GM12878 (cell line): ENCODE measurements at regions not wholly inside any gene's neighbourhood (a gene's known extent, or its start where the extent isn't known, plus 50 kb on each side); places are given as distances from the start of the nearest gene placed in this dataset.

Experiments used
- ATAC-seq: fragments of 200-7000 bp; cut with Tn5 transposase; 3 replicates; pipeline ENCODE4 v1.9.1; 2020; ENCODE audit warnings: mild to moderate bottlenecking, moderate library complexity
- BruUV-seq: library from RNA; stranded (reverse); fragments of 400-500 nt; replicated peaks from 2 replicates; lab custom pipeline; 2021; lab: Mats Ljungman, UMichigan
- CTCF ChIA-PET: fragments of 300-600 bp; sonication (Branson Sonifier 250); formaldehyde crosslinking; extraction: SDS; loops from one replicate; lab custom pipeline; 2021; ENCODE audit warnings: inconsistent platforms; lab: Yijun Ruan, JAX
- POLR2A ChIA-PET: fragments of 350-600 bp; formaldehyde crosslinking; extraction: SDS; loops from one replicate; lab custom pipeline; 2021; ENCODE audit warnings: inconsistent platforms; lab: Charles Lee
- RAD21 ChIA-PET: fragments of 300-600 bp; sonication (Branson Sonifier 250); formaldehyde crosslinking; loops from one replicate; lab custom pipeline; 2023; ENCODE audit warnings: antibody characterized with exemption; ENCODE audit not compliant: unreplicated experiment; lab: Charles Lee
- SMC1A ChIA-PET: fragments of 300-600 bp; sonication (Branson Sonifier 250); formaldehyde crosslinking; loops from one replicate; lab custom pipeline; 2023; ENCODE audit not compliant: unreplicated experiment, uncharacterized antibody; lab: Charles Lee
- DNase-seq: peaks from one replicate; pipeline ENCODE4 v3.0.0-alpha.2; 2011; ENCODE audit warnings: low read depth, low spot score
- FAIRE-seq: peaks from 3 replicates; lab custom pipeline; 2011; peaks lifted over from hg19 to GRCh38; lab: Jason Lieb, UNC
- H2AFZ ChIP-seq: 2 replicates; pipeline ENCODE4 v1.6.0; 2011; ENCODE audit warnings: low read depth, low read length, control low read depth; ENCODE audit not compliant: control insufficient read depth
- H3K27ac ChIP-seq: 2 replicates; pipeline ENCODE4 v1.5.1; 2011; ENCODE audit warnings: control low read depth; ENCODE audit not compliant: control insufficient read depth, insufficient read depth
- H3K27me3 ChIP-seq, 2 experiments: replicated peaks in 1 of 2; 2 replicates each; pipeline versions ENCODE4 v1.6.0 to v1.6.1; 2011; ENCODE audit warnings: low read length in 1 of 2; ENCODE audit not compliant: control insufficient read depth in 2 of 2, insufficient read depth in 2 of 2
- H3K36me3 ChIP-seq, 2 experiments: 2 replicates each; pipeline ENCODE4 v1.5.1; 2011; ENCODE audit warnings: low read length in 1 of 2; ENCODE audit not compliant: control insufficient read depth in 2 of 2, insufficient read depth in 2 of 2
- H3K4me1 ChIP-seq: 2 replicates; pipeline ENCODE4 v1.6.1; 2011; ENCODE audit warnings: mild to moderate bottlenecking, low read length, moderate library complexity, mixed read lengths; ENCODE audit not compliant: control insufficient read depth, insufficient read depth
- H3K4me2 ChIP-seq: 2 replicates; pipeline ENCODE4 v1.6.0; 2011; ENCODE audit warnings: control low read depth; ENCODE audit not compliant: control insufficient read depth, insufficient read depth
- H3K4me3 ChIP-seq: fragments of 200-600 bp; sonication (generic); 2 replicates; pipeline ENCODE4 v1.5.1; 2016
- H3K79me2 ChIP-seq: 2 replicates; pipeline ENCODE4 v1.6.0; 2011; ENCODE audit warnings: low read length; ENCODE audit not compliant: control insufficient read depth, insufficient read depth
- H3K9ac ChIP-seq: 2 replicates; pipeline ENCODE4 v1.8.0; 2011; ENCODE audit warnings: low read length, control low read depth, mixed read lengths; ENCODE audit not compliant: control insufficient read depth, insufficient read depth
- H3K9me3 ChIP-seq: replicated peaks from 3 replicates; pipeline ENCODE4 v1.5.1; 2011; ENCODE audit warnings: mild to moderate bottlenecking, low read length; ENCODE audit not compliant: control insufficient read depth, insufficient read depth
- H4K20me1 ChIP-seq: 2 replicates; pipeline ENCODE4 v1.6.0; 2011; ENCODE audit not compliant: control insufficient read depth, insufficient read depth
- BMI1 ChIP-seq: fragments of 450-650 bp; IDR thresholded peaks from 2 replicates; pipeline ENCODE4 v1.6.1; 2016; ENCODE audit warnings: mild to moderate bottlenecking, moderate library complexity, borderline replicate concordance
- CREB1 ChIP-seq: IDR thresholded peaks from 2 replicates; pipeline ENCODE4 v1.6.1; 2012; ENCODE audit warnings: low read depth, mild to moderate bottlenecking, inconsistent platforms
- E2F4 ChIP-seq: IDR thresholded peaks from 2 replicates; pipeline ENCODE4 v1.6.1; 2012; ENCODE audit warnings: low read depth, low read length, improper control_type of control experiment
- POU2F2 ChIP-seq: IDR thresholded peaks from 3 replicates; pipeline ENCODE4 v1.6.1; 2011; ENCODE audit warnings: low read depth, mild to moderate bottlenecking, low read length, borderline replicate concordance
- YBX1 ChIP-seq: fragments of 450-650 bp; IDR thresholded peaks from 2 replicates; pipeline ENCODE4 v1.6.1; 2016; ENCODE audit warnings: antibody characterized with exemption
- ZBTB11 ChIP-seq: fragments of 450-650 bp; formaldehyde crosslinking; IDR thresholded peaks from 2 replicates; pipeline ENCODE4 v1.5.0; 2022; ENCODE audit warnings: mild to moderate bottlenecking, missing genetic modification characterization
- WGBS: methylation state at CpG from one replicate; pipeline ENCODE4 v1.1.6; 2016; ENCODE audit warnings: low lambda C conversion rate; ENCODE audit not compliant: insufficient replicate concordance, insufficient coverage; ENCODE audit errors: missing lambda C conversion rate; 5-methylcytosine and 5-hydroxymethylcytosine counted together
- in situ Hi-C: fragments of 300-500 bp; cut with MboI; formaldehyde crosslinking; loops from 9 replicates; pipeline ENCODE4 v1.14.3; 2018; ENCODE audit warnings: mixed read lengths
- intact Hi-C: fragments of 100-400 bp; cut with micrococcal nuclease; formaldehyde crosslinking; loops from one replicate; pipeline ENCODE4 v1.14.2; 2022; ENCODE audit not compliant: unreplicated experiment

- Histone ChIP-seq H2AFZ (no peak overlapping the region), H3K79me2 (peaks cover 24% of the 10 kb centered on the region), H4K20me1 (no peaks in the 10 kb centered on the region; the same call in 1 of the 2 replicates), H3K4me3 (no peak overlapping the region), H3K36me3 (peaks cover 22 to 33% of the 10 kb centered on the region in 2 experiments), H3K4me2 (no peak overlapping the region), H3K27ac (no peak overlapping the region)
- ChIA-PET SMC1A (interaction anchor here (1.1 to 2.6 kb wide), 6 partner anchors 10 to 67 kb away, joined by 3 to 8 read pairs (median 3); no protein-coding TSS in a partner anchor), RAD21 (no interaction called here), POLR2A (interaction anchor here (2.8 kb wide), 1 partner anchor 11 kb away, joined by 10 read pairs; no protein-coding TSS in a partner anchor)
- WGBS, result 96% methylated on average over 8 of the region's 8 CpGs
- DNase-seq, result no peak
- ATAC-seq, result no peak
- TF ChIP-seq E2F4 (no peak), BMI1 (no peak), ZBTB11 (no peak), YBX1 (no peak), POU2F2 (no peak), CREB1 (no peak)
- TF ChIP-seq, all 136 proteins: peak for 0
- intact Hi-C loops (no loop called here), in situ Hi-C loops (no loop called here)
- FAIRE-seq, result no peak
- CTCF ChIA-PET, result interaction anchor here (0.9 to 1.3 kb wide), 3 partner anchors 9 to 26 kb away, joined by 3 read pairs; no protein-coding TSS in a partner anchor
- Histone ChIP-seq H3K9me3 (no peaks in the 10 kb centered on the region), H3K27me3 (no peaks in the 10 kb centered on the region), H3K4me1 (peaks cover 13% of the 10 kb centered on the region), H3K9ac (no peak overlapping the region)
- no TSS peak for BruUV-seq
Measured at GRCh38 chr19:46919324-46919723, 58.5 kb downstream of the ARHGAP35 start.
